Panc1 (cell line): ENCODE measurements at regions not wholly inside any gene's neighbourhood (a gene's known extent, or its start where the extent isn't known, plus 50 kb on each side); places are given as distances from the start of the nearest gene placed in this dataset.

ENCODE experiments used
- ATAC-seq: fragments of 200-7000 bp; cut with Tn5 transposase; 2 replicates; pipeline ENCODE4 v1.9.1; 2020; ENCODE audit warnings: mild to moderate bottlenecking, moderate library complexity
- BruUV-seq: library from RNA; stranded (reverse); fragments of 400-500 nt; replicated peaks from 2 replicates; lab custom pipeline; 2021; lab: Mats Ljungman, UMichigan
- CTCF ChIA-PET: fragments of 300-600 bp; sonication (Branson Sonifier 250); formaldehyde crosslinking; loops from one replicate; lab custom pipeline; 2022; ENCODE audit warnings: antibody characterized with exemption; lab: Charles Lee
- POLR2A ChIA-PET: fragments of 300-600 bp; sonication (Branson Sonifier 250); formaldehyde crosslinking; loops from one replicate; lab custom pipeline; 2022; ENCODE audit warnings: antibody characterized with exemption; lab: Charles Lee
- DNase-seq: peaks from one replicate; pipeline ENCODE4 v3.0.0-alpha.2; 2010; ENCODE audit warnings: low read depth, low spot score
- H3K27ac ChIP-seq: 2 replicates; pipeline ENCODE4 v1.5.1; 2011; ENCODE audit warnings: mild to moderate bottlenecking, low read length, inconsistent platforms
- H3K27me3 ChIP-seq: fragments of 200-500 bp; sonication (Bioruptor generic); 2 replicates; pipeline ENCODE4 v1.6.0; 2014; ENCODE audit warnings: low read length, inconsistent platforms; ENCODE audit not compliant: control insufficient read depth, insufficient read depth
- H3K36me3 ChIP-seq: fragments of 200-500 bp; sonication (Bioruptor generic); 2 replicates; pipeline ENCODE4 v1.5.1; 2014; ENCODE audit warnings: inconsistent platforms, mild to moderate bottlenecking, low read length, moderate library complexity; ENCODE audit not compliant: control insufficient read depth, insufficient read depth
- H3K4me1 ChIP-seq: 2 replicates; pipeline ENCODE4 v1.5.1; 2011; ENCODE audit warnings: inconsistent platforms, mild to moderate bottlenecking, low read length, moderate library complexity; ENCODE audit not compliant: control insufficient read depth, insufficient read depth
- H3K4me3 ChIP-seq, 2 experiments: 2 replicates each; pipeline ENCODE4 v1.5.1; 2011 to 2012; ENCODE audit warnings: low read depth in 2 of 2, low read length in 2 of 2, mild to moderate bottlenecking in 2 of 2, inconsistent platforms in 1 of 2, moderate library complexity in 1 of 2
- H3K9me3 ChIP-seq: fragments of 200-500 bp; sonication (Bioruptor generic); 2 replicates; pipeline ENCODE4 v1.5.1; 2014; ENCODE audit warnings: low read depth, mild to moderate bottlenecking, inconsistent platforms, low read length, moderate library complexity; ENCODE audit not compliant: control insufficient read depth, insufficient read depth
- POLR2AphosphoS5 ChIP-seq: IDR thresholded peaks from 2 replicates; pipeline ENCODE4 v1.6.1; 2012; ENCODE audit warnings: mild to moderate bottlenecking, low read depth, low read length, moderate library complexity
- REST ChIP-seq, 2 experiments: IDR thresholded peaks; 2 replicates each; pipeline ENCODE4 v1.6.1; 2011 to 2012; ENCODE audit warnings: low read depth in 2 of 2, control low read depth in 1 of 2, low read length in 1 of 2, mild to moderate bottlenecking in 1 of 2, moderate library complexity in 1 of 2; ENCODE audit not compliant: insufficient read depth in 1 of 2
- SIN3A ChIP-seq: IDR thresholded peaks from 2 replicates; pipeline ENCODE4 v1.6.1; 2012; ENCODE audit warnings: low read depth, mild to moderate bottlenecking, low read length, moderate library complexity, borderline replicate concordance; ENCODE audit not compliant: insufficient read depth
- TCF7L2 ChIP-seq: IDR thresholded peaks from 2 replicates; pipeline ENCODE4 v1.6.1; 2011; ENCODE audit warnings: mild to moderate bottlenecking, low read depth, low read length, inconsistent platforms
- in situ Hi-C: cut with HindIII; loops from 2 replicates; pipeline ENCODE4 v1.10.0; 2016; ENCODE audit warnings: low sequenced_read_pairs, low pct_unique_long_range_greater_than_20kb
- intact Hi-C: fragments of 100-400 bp; cut with micrococcal nuclease; formaldehyde crosslinking; loops from one replicate; pipeline ENCODE4 v1.10.0; 2022; ENCODE audit not compliant: unreplicated experiment
- TF ChIP-seq, protein P1 (sequence below): fragments of 450-650 bp; IDR thresholded peaks from 2 replicates; pipeline ENCODE4 v1.5.1; 2017; ENCODE audit warnings: mild to moderate bottlenecking

DNA sequence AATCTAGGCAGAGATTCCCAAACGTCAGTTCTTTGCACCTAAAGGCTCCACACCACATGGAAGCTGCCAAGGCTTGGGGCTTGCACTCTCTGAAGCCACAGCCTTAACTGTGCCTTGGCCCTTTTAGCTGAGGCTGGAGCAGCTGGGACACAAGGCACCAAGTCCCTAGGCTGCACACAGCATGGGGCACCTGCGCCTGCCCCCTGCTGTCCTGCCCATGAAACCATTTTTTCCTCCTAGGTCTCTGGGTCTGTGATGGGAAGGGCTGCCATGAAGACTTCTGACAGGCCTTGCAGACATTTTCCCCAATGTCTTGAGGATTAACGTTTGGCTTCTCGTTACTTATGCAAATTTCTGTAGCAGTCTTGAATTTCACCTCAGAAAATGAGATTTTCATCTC lies 241.5 kb downstream of the OSR1 start:
- ChIA-PET CTCF (no interaction called here), POLR2A (no interaction called here)
- intact Hi-C loops (no loop called here), in situ Hi-C loops (no loop called here)
- Histone ChIP-seq H3K9me3 (no peaks in the 10 kb centered on the region), H3K27ac (no peak overlapping the region), H3K36me3 (no peaks in the 10 kb centered on the region), H3K4me1 (no peaks in the 10 kb centered on the region), H3K27me3 (no peaks in the 10 kb centered on the region), H3K4me3 (no peak overlapping the region)
- DNase-seq (no peak), ATAC-seq (no peak)
- TF ChIP-seq POLR2AphosphoS5 (no peak), REST (IDR thresholded peaks at IDR 0.05; ENCODE audit: insufficient read depth in 1 of 2, low read depth in 2 of 2, low read length in 1 of 2) (no peak), SIN3A (no peak), TCF7L2 (no peak)
- TF ChIP-seq, protein P1, sequence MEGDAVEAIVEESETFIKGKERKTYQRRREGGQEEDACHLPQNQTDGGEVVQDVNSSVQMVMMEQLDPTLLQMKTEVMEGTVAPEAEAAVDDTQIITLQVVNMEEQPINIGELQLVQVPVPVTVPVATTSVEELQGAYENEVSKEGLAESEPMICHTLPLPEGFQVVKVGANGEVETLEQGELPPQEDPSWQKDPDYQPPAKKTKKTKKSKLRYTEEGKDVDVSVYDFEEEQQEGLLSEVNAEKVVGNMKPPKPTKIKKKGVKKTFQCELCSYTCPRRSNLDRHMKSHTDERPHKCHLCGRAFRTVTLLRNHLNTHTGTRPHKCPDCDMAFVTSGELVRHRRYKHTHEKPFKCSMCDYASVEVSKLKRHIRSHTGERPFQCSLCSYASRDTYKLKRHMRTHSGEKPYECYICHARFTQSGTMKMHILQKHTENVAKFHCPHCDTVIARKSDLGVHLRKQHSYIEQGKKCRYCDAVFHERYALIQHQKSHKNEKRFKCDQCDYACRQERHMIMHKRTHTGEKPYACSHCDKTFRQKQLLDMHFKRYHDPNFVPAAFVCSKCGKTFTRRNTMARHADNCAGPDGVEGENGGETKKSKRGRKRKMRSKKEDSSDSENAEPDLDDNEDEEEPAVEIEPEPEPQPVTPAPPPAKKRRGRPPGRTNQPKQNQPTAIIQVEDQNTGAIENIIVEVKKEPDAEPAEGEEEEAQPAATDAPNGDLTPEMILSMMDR: no peak
- BruUV-seq: no TSS peak

DNA sequence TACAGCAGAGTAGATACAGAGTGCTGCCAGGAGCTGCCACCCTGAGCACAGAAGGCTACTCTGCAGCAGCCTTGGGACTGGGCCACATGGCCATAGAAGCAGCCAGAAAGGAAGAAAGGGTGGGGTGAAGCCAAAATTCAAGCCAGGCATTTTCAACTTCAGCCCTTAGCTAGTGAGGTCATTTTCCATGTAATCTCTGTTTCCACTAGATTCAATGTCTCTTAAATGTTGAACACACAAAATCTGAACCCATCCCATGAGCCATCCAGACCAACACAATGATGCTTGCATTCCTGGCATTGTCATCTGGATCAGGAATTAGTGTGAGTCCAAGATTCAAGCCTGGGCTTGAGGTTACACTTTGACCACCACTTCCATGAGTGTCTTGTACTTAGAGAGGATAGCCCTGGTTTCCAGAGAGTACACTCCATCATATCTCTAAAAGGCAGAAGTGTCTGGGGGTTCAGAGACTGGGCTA lies 243.6 kb downstream of the OSR1 start:
- intact Hi-C loops (no loop called here), in situ Hi-C loops (no loop called here)
- Histone ChIP-seq H3K27ac (no peak overlapping the region), H3K27me3 (no peaks in the 10 kb centered on the region), H3K36me3 (no peaks in the 10 kb centered on the region), H3K9me3 (no peaks in the 10 kb centered on the region), H3K4me1 (no peaks in the 10 kb centered on the region), H3K4me3 (no peak overlapping the region)
- POLR2A ChIA-PET: no interaction called here
- no TSS peak for BruUV-seq
- TF ChIP-seq TCF7L2: no peak
- DNase-seq (no peak), ATAC-seq (no peak)
- CTCF ChIA-PET: no interaction called here

DNA sequence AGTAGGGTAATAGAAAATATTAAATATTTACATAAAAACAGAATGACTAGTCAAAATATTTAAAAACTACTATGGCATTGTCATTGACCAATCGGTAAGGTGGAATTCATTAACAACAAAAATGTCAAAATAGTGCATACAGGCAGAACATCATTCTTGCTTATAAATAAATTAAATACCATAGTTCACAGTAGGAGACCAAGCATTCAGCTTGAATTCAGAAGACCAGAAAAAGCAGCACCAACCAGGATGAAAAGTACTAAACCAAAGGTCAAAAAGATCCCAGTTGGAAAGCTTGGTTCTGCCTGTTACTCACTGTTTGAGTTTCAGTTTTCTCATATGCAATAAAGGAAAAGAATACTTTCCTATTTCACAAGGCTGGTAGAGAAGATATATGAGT lies 244.3 kb downstream of the OSR1 start:
- Histone ChIP-seq H3K4me3 (no peak overlapping the region), H3K36me3 (no peaks in the 10 kb centered on the region), H3K27me3 (no peaks in the 10 kb centered on the region), H3K9me3 (no peaks in the 10 kb centered on the region), H3K27ac (no peak overlapping the region), H3K4me1 (no peaks in the 10 kb centered on the region)
- ATAC-seq (no peak), DNase-seq (no peak)
- in situ Hi-C loops (no loop called here), intact Hi-C loops (no loop called here)
- CTCF ChIA-PET: no interaction called here
- POLR2A ChIA-PET: no interaction called here
- BruUV-seq: no TSS peak
- TF ChIP-seq, protein P1: no peak
- TF ChIP-seq POLR2AphosphoS5 (no peak), SIN3A (no peak), REST (IDR thresholded peaks at IDR 0.05; ENCODE audit: insufficient read depth in 1 of 2, low read depth in 2 of 2, low read length in 1 of 2) (no peak), TCF7L2 (no peak)
